ENCODE measurements at regions not wholly inside any gene's neighbourhood (a gene's known extent, or its start where the extent isn't known, plus 50 kb on each side); places are given as distances from the start of the nearest gene placed in this dataset.

GRCh38 chr21:21764281-21764680, 766.1 kb downstream of the NCAM2 start:
- TF ChIP-seq POLR2AphosphoS5 (IDR thresholded peaks at IDR 0.05; ENCODE audit: low read depth, low read length) (no peak), SIN3A (IDR thresholded peaks at IDR 0.05; ENCODE audit: borderline replicate concordance, insufficient read depth, low read length) (no peak), TAF1 (IDR thresholded peaks at IDR 0.05; ENCODE audit: borderline replicate concordance, insufficient read depth, low read length) (no peak)
